ENCODE measurements at regions not wholly inside any gene's neighbourhood (a gene's known extent, or its start where the extent isn't known, plus 50 kb on each side); places are given as distances from the start of the nearest gene placed in this dataset.

- H3K4me3 ChIP-seq (ENCODE audit: low read depth, low read length) = no peak overlapping the region
- no peak for DNase-seq (ENCODE audit: low read depth, low spot score)
- CTCF ChIA-PET = no interaction called here
- TF ChIP-seq CTCF (IDR thresholded peaks at IDR 0.05; ENCODE audit: insufficient read depth, low read length, missing control alignments) = no peak
- POLR2A ChIA-PET = no interaction called here
These were observed 263.0 kb upstream of the ROBO2 start for GRCh38 chr3:76776927-76777326.

GRCh38 chr3:76788206-76788605 lies 251.7 kb upstream of the ROBO2 start:
- no peak overlapping the region for H3K4me3 ChIP-seq (ENCODE audit: low read depth, low read length)
- CTCF ChIA-PET = no interaction called here
- POLR2A ChIA-PET = no interaction called here
- no peak for DNase-seq (ENCODE audit: low read depth, low spot score)
- no peak for TF ChIP-seq CTCF (IDR thresholded peaks at IDR 0.05; ENCODE audit: insufficient read depth, low read length, missing control alignments)

- ChIA-PET POLR2A (no interaction called here), CTCF (no interaction called here)
- H3K4me3 ChIP-seq (ENCODE audit: low read depth, low read length) = no peak overlapping the region
- DNase-seq (ENCODE audit: low read depth, low spot score) = no peak
- no peak for TF ChIP-seq CTCF (IDR thresholded peaks at IDR 0.05; ENCODE audit: insufficient read depth, low read length, missing control alignments)
These were observed 250.7 kb upstream of the ROBO2 start for GRCh38 chr3:76789237-76789636.

- DNase-seq (ENCODE audit: low read depth, low spot score) = no peak
- no peak for TF ChIP-seq CTCF (IDR thresholded peaks at IDR 0.05; ENCODE audit: insufficient read depth, low read length, missing control alignments)
- ChIA-PET POLR2A (no interaction called here), CTCF (no interaction called here)
- H3K4me3 ChIP-seq (ENCODE audit: low read depth, low read length) = no peak overlapping the region
These were observed 228.5 kb upstream of the ROBO2 start for GRCh38 chr3:76811418-76811817.

GRCh38 chr3:76812649-76813242 lies 227.2 kb upstream of the ROBO2 start:
- ChIA-PET CTCF (no interaction called here), POLR2A (no interaction called here)
- DNase-seq (ENCODE audit: low read depth, low spot score) = no peak
- TF ChIP-seq CTCF (IDR thresholded peaks at IDR 0.05; ENCODE audit: insufficient read depth, low read length, missing control alignments) = no peak
- no peak overlapping the region for H3K4me3 ChIP-seq (ENCODE audit: low read depth, low read length)

GRCh38 chr3:76815561-76815960 lies 224.3 kb upstream of the ROBO2 start:
- CTCF ChIA-PET = no interaction called here
- POLR2A ChIA-PET = no interaction called here

More at GRCh38 chr3:76815561-76815960, 224.3 kb upstream of the ROBO2 start:
- TF ChIP-seq CTCF (IDR thresholded peaks at IDR 0.05; ENCODE audit: insufficient read depth, low read length, missing control alignments) = no peak
- no peak for DNase-seq (ENCODE audit: low read depth, low spot score)
- H3K4me3 ChIP-seq (ENCODE audit: low read depth, low read length) = no peak overlapping the region

All from AG04449 (cell line).